ENCODE measurements at regions not wholly inside any gene's neighbourhood (a gene's known extent, or its start where the extent isn't known, plus 50 kb on each side); places are given as distances from the start of the nearest gene placed in this dataset.

DNA sequence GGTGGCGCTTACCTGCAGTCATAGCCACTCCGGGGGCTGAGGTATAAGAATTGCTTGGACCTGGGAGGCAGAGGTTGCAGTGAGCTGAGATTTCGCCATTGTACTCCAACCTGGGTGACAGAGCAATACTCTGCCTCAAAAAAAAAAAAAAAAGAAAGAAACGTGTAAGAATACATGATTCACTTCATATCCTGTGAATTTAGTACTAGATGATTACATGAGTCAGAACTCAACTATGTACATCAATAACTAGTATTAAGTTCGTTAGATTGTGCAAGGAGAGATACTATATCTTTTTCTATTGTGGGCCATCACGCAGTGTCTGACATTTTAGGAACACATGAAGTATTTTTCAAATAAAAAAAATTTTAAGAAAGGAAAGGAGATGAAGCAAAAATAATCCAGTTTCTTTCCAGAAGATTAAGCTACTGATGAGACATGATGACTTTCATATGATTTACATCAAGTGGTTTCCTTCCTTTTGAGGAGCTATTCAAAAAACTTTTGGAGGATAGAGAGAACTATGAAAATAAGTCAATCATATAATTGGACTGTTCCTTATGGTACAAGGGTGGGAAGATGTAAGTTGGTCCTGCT is 64.7 kb upstream of the EXOC1L start:
- TF ChIP-seq GATA2 (IDR thresholded peaks at IDR 0.05; ENCODE audit: low read depth, low read length) (no peak), GATA3 (IDR thresholded peaks at IDR 0.05; ENCODE audit: low read depth, low read length) (no peak)

Data from SH-SY5Y (cell line).